H1 (cell line): ENCODE measurements at regions not wholly inside any gene's neighbourhood (a gene's known extent, or its start where the extent isn't known, plus 50 kb on each side); places are given as distances from the start of the nearest gene placed in this dataset.

Source experiments
- CTCF ChIA-PET: fragments of 300-600 bp; sonication (Branson Sonifier 250); formaldehyde crosslinking; loops from one replicate; lab custom pipeline; 2021; ENCODE audit not compliant: partially characterized antibody; lab: Charles Lee
- POLR2A ChIA-PET: fragments of 300-600 bp; sonication (Branson Sonifier 250); formaldehyde crosslinking; loops from one replicate; lab custom pipeline; 2021; ENCODE audit warnings: inconsistent platforms; ENCODE audit not compliant: partially characterized antibody; lab: Charles Lee
- DNase-seq, 2 experiments: peaks; one replicate each; pipeline versions ENCODE4 v3.0.0 to v3.0.0-alpha.2; 2010 to 2022; ENCODE audit warnings: low spot score in 2 of 2, low read depth in 1 of 2, mixed read lengths in 1 of 2
- FAIRE-seq: peaks from 2 replicates; lab custom pipeline; 2011; peaks lifted over from hg19 to GRCh38; lab: Jason Lieb, UNC
- H2AFZ ChIP-seq: 2 replicates; pipeline ENCODE4 v1.8.1; 2012; ENCODE audit warnings: low read length, inconsistent platforms
- H2AK5ac ChIP-seq: 2 replicates; pipeline ENCODE4 v1.6.1; 2013; ENCODE audit warnings: low read depth, low read length
- H2BK120ac ChIP-seq: replicated peaks from 2 replicates; pipeline ENCODE3; 2013; ENCODE audit warnings: low read depth, low read length, inconsistent platforms
- H2BK12ac ChIP-seq: 2 replicates; pipeline ENCODE4 v1.6.1; 2013; ENCODE audit warnings: low read depth, low read length
- H2BK15ac ChIP-seq: 2 replicates; pipeline ENCODE4 v1.6.1; 2013; ENCODE audit warnings: low read length
- H2BK20ac ChIP-seq: 2 replicates; pipeline ENCODE4 v1.6.1; 2013; ENCODE audit warnings: low read length
- H2BK5ac ChIP-seq: 2 replicates; pipeline ENCODE4 v1.6.1; 2013; ENCODE audit warnings: low read depth, low read length
- H3K14ac ChIP-seq: 2 replicates; pipeline ENCODE4 v1.6.1; 2013; ENCODE audit warnings: inconsistent platforms; ENCODE audit not compliant: insufficient read length
- H3K18ac ChIP-seq: 2 replicates; pipeline ENCODE4 v1.6.1; 2013; ENCODE audit warnings: low read length; ENCODE audit errors: extremely low read depth
- H3K23ac ChIP-seq: 2 replicates; pipeline ENCODE4 v1.6.1; 2013; ENCODE audit warnings: inconsistent platforms; ENCODE audit not compliant: insufficient read length
- H3K23me2 ChIP-seq: 2 replicates; pipeline ENCODE4 v1.6.1; 2013; ENCODE audit warnings: low read depth, low read length
- H3K27ac ChIP-seq: 2 replicates; pipeline ENCODE4 v1.6.1; 2011; ENCODE audit warnings: low read depth, low read length, inconsistent platforms
- H3K27me3 ChIP-seq, 4 experiments: replicated peaks in 1 of 4; 1 replicate in 1 of 4; 2 replicates in 3 of 4; pipeline versions ENCODE4 v1.6.1 to v1.8.1; 2011 to 2013; ENCODE audit warnings: low read length in 3 of 4, mild to moderate bottlenecking in 3 of 4, inconsistent platforms in 2 of 4, mixed read lengths in 2 of 4, moderate library complexity in 1 of 4; ENCODE audit not compliant: control insufficient read depth in 3 of 4, insufficient read depth in 3 of 4; ENCODE audit errors: extremely low read depth in 1 of 4
- H3K36me3 ChIP-seq, 4 experiments: 2 replicates each; pipeline versions ENCODE4 v1.6.1 to v1.8.1; 2011 to 2013; ENCODE audit warnings: mild to moderate bottlenecking in 4 of 4, low read length in 3 of 4, moderate library complexity in 2 of 4, control low read depth in 1 of 4, inconsistent platforms in 1 of 4; ENCODE audit not compliant: insufficient read depth in 4 of 4, control insufficient read depth in 2 of 4
- H3K4ac ChIP-seq: replicated peaks from 2 replicates; pipeline ENCODE3; 2013; ENCODE audit warnings: low read length, low read depth, mixed read lengths, inconsistent platforms; ENCODE audit not compliant: insufficient read length
- H3K4me1 ChIP-seq, 4 experiments: replicated peaks in 1 of 4; 1 replicate in 1 of 4; 2 replicates in 3 of 4; pipeline versions ENCODE4 v1.6.1 to v1.8.1; 2011 to 2013; ENCODE audit warnings: low read length in 3 of 4, inconsistent platforms in 2 of 4, mixed read lengths in 1 of 4; ENCODE audit not compliant: insufficient read depth in 4 of 4, control insufficient read depth in 3 of 4
- H3K4me2 ChIP-seq, 2 experiments: 2 replicates each; pipeline versions ENCODE4 v1.6.1 to v1.8.1; 2011 to 2013; ENCODE audit warnings: low read depth in 2 of 2, low read length in 2 of 2, control low read depth in 1 of 2, inconsistent platforms in 1 of 2, mild to moderate bottlenecking in 1 of 2; ENCODE audit not compliant: insufficient read depth in 1 of 2
- H3K4me3 ChIP-seq, 4 experiments: fragments of 200-600, 300-600 bp in 1 of 4; sonication (generic), shearing (Covaris generic), sonication (Bioruptor Twin) in 1 of 4; 2 replicates each; pipeline versions ENCODE4 v1.5.1 to v1.8.1; 2011 to 2016; ENCODE audit warnings: low read length in 4 of 4, low read depth in 3 of 4, control low read depth in 2 of 4, inconsistent platforms in 2 of 4, mild to moderate bottlenecking in 2 of 4, mixed read lengths in 1 of 4, moderate library complexity in 1 of 4; ENCODE audit not compliant: insufficient read depth in 2 of 4; ENCODE audit errors: extremely low read depth in 1 of 4
- H3K56ac ChIP-seq: replicated peaks from 2 replicates; pipeline ENCODE3; 2013; ENCODE audit warnings: low read depth, mild to moderate bottlenecking, mixed read lengths, low read length, inconsistent platforms; ENCODE audit not compliant: insufficient read length
- H3K79me1 ChIP-seq: 2 replicates; pipeline ENCODE4 v1.6.1; 2013; ENCODE audit warnings: low read depth, low read length, control low read depth
- H3K79me2 ChIP-seq, 2 experiments: 2 replicates each; pipeline versions ENCODE4 v1.6.1 to v1.8.1; 2012 to 2013; ENCODE audit warnings: low read length in 2 of 2, mild to moderate bottlenecking in 2 of 2, inconsistent platforms in 1 of 2; ENCODE audit not compliant: insufficient read depth in 2 of 2, control insufficient read depth in 1 of 2
- H3K9ac ChIP-seq, 4 experiments: replicated peaks in 1 of 4; 1 replicate in 1 of 4; 2 replicates in 3 of 4; pipeline versions ENCODE4 v1.6.1 to v1.8.1; 2011 to 2013; ENCODE audit warnings: low read depth in 3 of 4, low read length in 3 of 4, control low read depth in 2 of 4, mild to moderate bottlenecking in 2 of 4, moderate library complexity in 2 of 4, inconsistent platforms in 1 of 4; ENCODE audit errors: extremely low read depth in 1 of 4
- H3K9me3 ChIP-seq, 2 experiments: 2 replicates each; pipeline versions ENCODE4 v1.6.1 to v1.8.1; 2012 to 2013; ENCODE audit warnings: mild to moderate bottlenecking in 2 of 2, moderate library complexity in 2 of 2, control low read depth in 1 of 2, inconsistent platforms in 1 of 2, low read depth in 1 of 2, low read length in 1 of 2, mixed read lengths in 1 of 2; ENCODE audit not compliant: insufficient read depth in 2 of 2
- H4K20me1 ChIP-seq, 2 experiments: replicated peaks in 1 of 2; 2 replicates each; pipeline versions ENCODE3 to v1.8.1; 2011 to 2013; ENCODE audit warnings: inconsistent platforms in 2 of 2, low read length in 2 of 2, mild to moderate bottlenecking in 1 of 2; ENCODE audit not compliant: insufficient read depth in 2 of 2, control insufficient read depth in 1 of 2
- H4K5ac ChIP-seq: 2 replicates; pipeline ENCODE4 v1.6.1; 2013; ENCODE audit warnings: low read length, low read depth, mixed read lengths, inconsistent platforms; ENCODE audit not compliant: insufficient read length
- H4K8ac ChIP-seq: 2 replicates; pipeline ENCODE4 v1.8.0; 2013; ENCODE audit warnings: mild to moderate bottlenecking, moderate library complexity, low read length, inconsistent platforms; ENCODE audit not compliant: insufficient read depth; ENCODE audit errors: extremely low read depth
- H4K91ac ChIP-seq: replicated peaks from 2 replicates; pipeline ENCODE3; 2013; ENCODE audit warnings: low read length, mixed read lengths, inconsistent platforms; ENCODE audit not compliant: insufficient read length
- CBX5 ChIP-seq: fragments of 300-800, 300-1000 bp; sonication (generic); IDR thresholded peaks from 2 replicates; pipeline ENCODE4 v1.7.1; 2016; ENCODE audit warnings: antibody characterized with exemption, low read length, low read depth
- CHD2 ChIP-seq: IDR thresholded peaks from 2 replicates; pipeline ENCODE4 v1.6.1; 2012; ENCODE audit warnings: low read length, improper control_type of control experiment
- CREB1 ChIP-seq: IDR thresholded peaks from 2 replicates; pipeline ENCODE4 v1.6.1; 2012; ENCODE audit warnings: inconsistent platforms
- EP300 ChIP-seq, 2 experiments: IDR thresholded peaks; 1 replicate in 1 of 2; 2 replicates in 1 of 2; pipeline ENCODE4 v1.6.1; 2011 to 2012; ENCODE audit warnings: low read depth in 2 of 2, low read length in 2 of 2, mild to moderate bottlenecking in 2 of 2, borderline replicate concordance in 1 of 2, inconsistent platforms in 1 of 2, moderate library complexity in 1 of 2
- GTF2F1 ChIP-seq: IDR thresholded peaks from 2 replicates; pipeline ENCODE4 v1.6.1; 2012; ENCODE audit warnings: low read depth, low read length, improper control_type of control experiment, borderline replicate concordance
- KDM4A ChIP-seq: IDR thresholded peaks from one replicate; pipeline ENCODE4 v1.7.1; 2012; ENCODE audit warnings: low read depth, mild to moderate bottlenecking, moderate library complexity, low read length, inconsistent platforms; ENCODE audit not compliant: severe bottlenecking
- RBBP5 ChIP-seq: IDR thresholded peaks from 2 replicates; pipeline ENCODE4 v1.7.1; 2012; ENCODE audit warnings: low read depth, mild to moderate bottlenecking, inconsistent platforms, low read length, moderate library complexity, borderline replicate concordance
- SIX5 ChIP-seq: IDR thresholded peaks from 2 replicates; pipeline ENCODE4 v1.6.1; 2011; ENCODE audit warnings: mild to moderate bottlenecking, low read depth, low read length
- TCF12 ChIP-seq: IDR thresholded peaks from 2 replicates; pipeline ENCODE4 v1.6.1; 2011; ENCODE audit warnings: low read depth, mild to moderate bottlenecking, low read length
- WGBS, 2 experiments: shearing (Covaris generic) in 1 of 2; methylation state at CpG; one replicate each; pipeline versions ENCODE4 v1.1.6 to v1.1.7; 2013 to 2015; ENCODE audit warnings: low lambda C conversion rate in 2 of 2, mixed read lengths in 2 of 2, inconsistent platforms in 1 of 2, low coverage in 1 of 2, missing lambda C conversion rate in 1 of 2; ENCODE audit not compliant: insufficient replicate concordance in 2 of 2, insufficient coverage in 1 of 2, insufficient read length in 1 of 2; ENCODE audit errors: extremely low coverage in 1 of 2, missing lambda C conversion rate in 1 of 2; 5-methylcytosine and 5-hydroxymethylcytosine counted together

- Histone ChIP-seq H4K20me1 (no peaks in the 10 kb centered on the region), H2BK20ac (peak overlapping the region; percentile 87; the same call in 1 of the 2 replicates), H4K8ac (no peak overlapping the region), H3K27me3 (peaks cover under 1 to 16% (median 10%) of the 10 kb centered on the region in 4 experiments; a peak in 6 of 7 replicates), H3K56ac (no peak overlapping the region), H3K23me2 (no peaks in the 10 kb centered on the region), H3K9ac (no peak overlapping the region), H3K4me1 (peaks cover 8 to 23% (median 20%) of the 10 kb centered on the region in 4 experiments; a peak in 6 of 7 replicates), H3K23ac (no peak overlapping the region), H2BK120ac (peak overlapping the region; percentile 19), H3K36me3 (no peaks in the 10 kb centered on the region), H2BK12ac (peak overlapping the region; percentile 52), H2BK15ac (no peak overlapping the region), H3K4me3 (no peak overlapping the region), H3K9me3 (no peaks in the 10 kb centered on the region), H3K27ac (0 out of 2 replicates have a peak overlapping the region, but pooled peaks have one; percentile 11), H4K91ac (peak overlapping the region; percentile 77), H3K14ac (no peak overlapping the region), H3K79me2 (no peaks in the 10 kb centered on the region), H2BK5ac (peak overlapping the region; percentile 67; the same call in 1 of the 2 replicates), H3K79me1 (no peaks in the 10 kb centered on the region), H3K4ac (peak overlapping the region; percentile 88), H2AK5ac (peak overlapping the region; percentile 67; the same call in 1 of the 2 replicates), H4K5ac (no peak overlapping the region), H2AFZ (no peak overlapping the region), H3K4me2 (peak overlapping the region in 1 of 2 experiments; percentile 6; a peak in 1 of 4 replicates), H3K18ac (peak overlapping the region; percentile 7)
- CTCF ChIA-PET, result interaction anchor here (0.7 to 1.3 kb wide), 3 partner anchors 9 to 30 kb away, joined by 3 read pairs; no protein-coding TSS in a partner anchor
- FAIRE-seq (no peak), DNase-seq (peak in 1 of 2 experiments; percentile 39)
- TF ChIP-seq GTF2F1 (no peak), TCF12 (no peak), CREB1 (no peak), CHD2 (no peak), EP300 (IDR thresholded peaks at IDR 0.05; ENCODE audit: borderline replicate concordance in 1 of 2, low read depth in 2 of 2, low read length in 2 of 2) (no peak), KDM4A (no peak), CBX5 (no peak), SIX5 (no peak), RBBP5 (no peak)
- WGBS, 2 experiments, result 89% methylated on average over 3 of the region's 3 CpGs; no CpG with 5 or more reads in 1 of the 2 experiments
- POLR2A ChIA-PET, result no interaction called here
Measured at GRCh38 chr13:40341501-40341900, 324.9 kb downstream of the FOXO1 start.
